KOPT-K1 (cell line): ENCODE measurements at regions not wholly inside any gene's neighbourhood (a gene's known extent, or its start where the extent isn't known, plus 50 kb on each side); places are given as distances from the start of the nearest gene placed in this dataset.
"Not testable (repeated sequence)": the region's sequence is repeated elsewhere in the genome, so short reads cannot be mapped to it uniquely, and the experiment has no call there.

Experiments used
- H3K27ac ChIP-seq: fragments of 200-600 bp; sonication (generic); 2 replicates; pipeline ENCODE4 v1.5.1; 2016; ENCODE audit warnings: antibody characterized with exemption, mild to moderate bottlenecking, low read depth, low read length; ENCODE audit not compliant: poor library complexity, severe bottlenecking
- H3K36me3 ChIP-seq: fragments of 200-600 bp; sonication (generic); 2 replicates; pipeline ENCODE4 v1.5.1; 2017; ENCODE audit warnings: antibody characterized with exemption, mild to moderate bottlenecking, low read length, moderate library complexity; ENCODE audit not compliant: insufficient read depth
- H3K9me3 ChIP-seq: fragments of 200-600 bp; sonication (generic); 2 replicates; pipeline ENCODE4 v1.5.1; 2017; ENCODE audit warnings: antibody characterized with exemption, low read length, mild to moderate bottlenecking; ENCODE audit not compliant: insufficient read depth, poor library complexity, severe bottlenecking

DNA sequence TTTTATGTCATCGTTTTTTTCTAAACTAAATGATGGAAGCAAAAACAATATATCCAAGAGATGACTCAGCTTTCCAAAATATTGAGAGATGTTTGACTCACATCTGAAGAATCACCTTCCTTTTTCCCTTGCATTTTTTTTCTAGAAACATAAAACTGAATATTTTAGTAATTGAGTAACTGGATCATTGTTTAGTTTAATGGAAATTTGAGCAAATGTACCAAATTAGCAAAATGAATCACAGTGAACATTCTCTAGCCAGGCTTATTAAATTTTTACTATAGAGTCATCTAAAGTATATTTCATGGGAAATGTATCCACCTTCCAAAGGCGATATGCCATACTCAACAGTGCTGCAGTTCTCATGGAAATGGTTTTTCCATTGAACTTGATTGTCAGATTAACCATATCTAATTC lies 145.5 kb downstream of the TENT5A start:
- H3K36me3 ChIP-seq: no peaks in the 10 kb centered on the region
- H3K9me3 ChIP-seq: no peaks in the 10 kb centered on the region
- no peak overlapping the region for H3K27ac ChIP-seq

DNA sequence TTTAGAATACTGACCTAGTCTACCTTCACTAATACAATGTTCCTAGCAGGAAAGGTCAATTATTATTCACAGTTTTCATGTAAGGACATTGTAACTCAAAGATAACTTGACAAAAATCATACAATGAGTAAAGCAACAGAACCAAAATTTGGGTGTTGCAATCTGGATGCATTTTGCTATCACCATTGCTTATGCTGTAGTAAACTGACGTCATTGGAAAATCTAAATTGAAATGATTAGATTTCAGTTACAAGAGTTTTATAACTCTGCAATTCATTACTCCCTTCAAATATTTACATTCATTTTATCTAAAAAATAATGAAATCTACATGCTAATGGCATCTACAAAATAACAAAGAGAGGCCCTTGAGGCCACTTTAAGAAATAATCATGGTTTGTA lies 147.0 kb downstream of the TENT5A start:
- Histone ChIP-seq H3K9me3 (no peaks in the 10 kb centered on the region), H3K36me3 (no peaks in the 10 kb centered on the region), H3K27ac (no peak overlapping the region)

DNA sequence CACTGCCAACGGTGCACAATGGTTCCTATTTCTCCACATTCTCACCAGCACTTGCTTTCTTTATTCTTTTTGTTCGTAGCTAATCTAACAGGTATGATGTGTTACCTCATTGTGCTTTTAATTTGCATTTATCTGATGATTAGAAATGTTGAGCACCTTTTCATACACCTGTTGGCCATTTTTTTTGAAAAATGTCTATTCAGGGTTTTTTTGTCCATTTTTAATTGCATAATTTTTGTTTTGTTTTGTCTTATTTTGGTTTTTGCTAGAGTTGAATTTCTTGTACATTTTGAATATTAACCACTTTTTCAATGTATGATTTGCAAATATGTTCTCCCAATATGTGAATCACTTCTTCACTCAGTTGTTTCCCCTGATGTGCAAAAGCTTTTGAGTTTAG lies 150.6 kb downstream of the TENT5A start:
- Histone ChIP-seq H3K9me3 (no peaks in the 10 kb centered on the region), H3K36me3 (no peaks in the 10 kb centered on the region), H3K27ac (no peak overlapping the region)

DNA sequence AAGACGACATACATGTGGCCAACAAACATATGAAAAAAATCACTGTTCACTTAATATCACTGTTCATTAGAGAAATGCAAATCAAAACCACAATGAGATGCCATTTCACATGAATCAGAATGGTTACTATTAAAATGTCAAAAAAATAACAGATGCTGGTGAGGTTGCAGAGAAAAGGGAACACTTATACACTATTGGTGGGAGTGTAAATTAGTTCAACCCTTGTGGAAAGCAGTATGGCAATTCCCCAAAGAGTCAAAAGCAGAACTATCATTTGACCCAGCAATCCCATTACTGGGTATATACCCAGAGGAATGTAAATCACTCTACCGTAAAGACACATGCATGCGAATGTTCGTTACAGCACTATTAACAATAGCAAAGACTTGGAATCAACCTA lies 152.0 kb downstream of the TENT5A start:
- not testable (repeated sequence) for H3K9me3 ChIP-seq, H3K27ac ChIP-seq, H3K36me3 ChIP-seq

DNA sequence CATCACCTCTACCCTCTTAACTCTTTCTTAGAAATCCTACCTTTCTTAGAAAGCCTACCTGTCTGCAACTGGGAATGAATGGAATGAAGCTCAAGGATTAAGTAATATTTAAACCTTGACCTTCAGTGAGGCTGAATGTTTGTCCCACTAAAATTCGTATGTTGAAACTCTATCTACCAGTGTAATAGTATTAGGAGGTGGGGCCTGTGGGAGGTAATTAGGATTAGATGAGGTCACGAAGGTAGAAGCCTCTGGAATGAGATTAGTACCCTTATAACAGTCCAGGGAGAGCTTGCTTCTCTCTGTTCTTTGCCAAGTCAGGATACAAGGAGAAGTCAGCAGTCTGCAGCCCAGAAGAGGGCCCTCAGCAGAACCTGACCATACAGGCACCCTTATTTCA lies 158.0 kb downstream of the TENT5A start:
- H3K36me3 ChIP-seq: no peaks in the 10 kb centered on the region
- no peak overlapping the region for H3K27ac ChIP-seq
- no peaks in the 10 kb centered on the region for H3K9me3 ChIP-seq

DNA sequence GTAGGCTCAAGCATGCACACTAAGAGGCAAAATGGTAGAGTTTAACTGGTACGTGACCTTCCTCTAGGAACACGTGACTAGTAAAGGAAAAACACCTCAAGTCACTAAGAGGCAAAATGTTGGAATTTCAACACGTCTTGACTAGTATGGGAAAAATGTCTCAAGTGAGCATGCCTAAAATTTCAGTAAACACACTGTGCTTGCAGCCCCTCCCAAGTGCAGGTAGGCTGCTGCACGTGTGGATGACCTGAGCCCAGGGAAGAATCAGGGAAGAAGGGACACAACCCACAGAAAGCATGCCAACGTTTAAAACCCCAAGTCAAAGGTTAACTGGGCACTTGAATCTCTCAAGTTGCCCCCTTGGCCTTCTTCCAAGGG lies 162.2 kb downstream of the TENT5A start:
- Histone ChIP-seq H3K27ac (no peak overlapping the region), H3K36me3 (no peaks in the 10 kb centered on the region), H3K9me3 (no peaks in the 10 kb centered on the region)

DNA sequence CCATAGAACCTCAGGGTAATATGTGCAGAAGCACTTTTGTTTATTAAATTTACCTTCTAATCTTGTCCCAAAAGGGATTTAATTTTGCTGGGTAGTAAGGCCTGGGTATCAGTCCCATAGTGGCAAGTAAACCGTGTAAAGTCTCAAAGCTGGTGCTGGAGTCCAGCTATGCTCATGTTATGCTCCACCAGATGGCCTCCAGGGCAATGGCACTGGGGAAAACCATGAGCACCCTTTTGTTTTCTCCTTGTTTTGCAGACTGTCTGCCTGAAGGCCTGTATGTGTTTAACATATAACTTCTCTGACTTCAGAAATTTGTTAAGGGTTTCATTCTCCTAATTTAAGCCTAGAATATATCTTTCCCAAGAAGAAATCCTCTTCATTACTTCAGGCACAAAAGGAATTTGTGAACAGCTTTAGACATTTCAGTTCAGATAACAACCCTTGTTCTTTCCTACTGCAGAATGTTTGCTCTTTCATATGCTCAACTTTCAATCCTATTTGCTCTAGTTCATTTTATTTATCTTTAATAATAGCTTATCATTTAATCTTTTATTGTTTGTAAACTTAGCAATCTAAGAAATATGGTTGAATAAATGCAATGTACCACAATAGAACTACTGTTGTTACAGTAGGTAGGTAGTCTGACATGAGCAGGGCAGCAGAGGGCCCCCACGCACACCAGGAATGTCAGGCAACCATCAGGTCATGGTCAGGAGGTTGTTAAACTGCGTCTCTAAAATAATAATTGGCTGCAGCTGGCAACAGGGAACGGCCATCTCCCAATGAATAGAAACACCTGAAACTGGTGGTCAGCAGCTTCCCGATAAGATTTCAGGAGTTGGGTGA lies 162.8 kb downstream of the TENT5A start:
- H3K36me3 ChIP-seq: no peaks in the 10 kb centered on the region
- H3K9me3 ChIP-seq: no peaks in the 10 kb centered on the region
- H3K27ac ChIP-seq: no peak overlapping the region

DNA sequence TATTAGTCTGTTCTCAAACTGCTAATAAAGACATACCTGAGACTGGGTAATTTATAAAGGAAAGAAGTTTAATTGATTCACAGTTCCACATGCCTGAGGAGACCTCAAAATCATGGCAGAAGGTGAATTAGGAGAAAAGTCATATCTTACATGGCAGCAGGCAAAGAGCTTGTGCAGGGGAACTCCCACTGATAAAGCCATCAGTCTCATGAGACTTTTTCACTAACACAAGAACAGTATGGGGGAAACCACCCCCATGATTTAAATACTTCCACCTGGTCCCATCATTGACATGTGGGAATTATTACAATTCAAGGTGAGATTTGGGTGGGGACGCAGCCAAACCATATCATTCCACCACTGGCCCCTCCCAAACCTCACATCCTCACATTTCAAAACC lies 166.8 kb downstream of the TENT5A start:
- H3K36me3 ChIP-seq, H3K9me3 ChIP-seq, H3K27ac ChIP-seq: not testable (repeated sequence)

DNA sequence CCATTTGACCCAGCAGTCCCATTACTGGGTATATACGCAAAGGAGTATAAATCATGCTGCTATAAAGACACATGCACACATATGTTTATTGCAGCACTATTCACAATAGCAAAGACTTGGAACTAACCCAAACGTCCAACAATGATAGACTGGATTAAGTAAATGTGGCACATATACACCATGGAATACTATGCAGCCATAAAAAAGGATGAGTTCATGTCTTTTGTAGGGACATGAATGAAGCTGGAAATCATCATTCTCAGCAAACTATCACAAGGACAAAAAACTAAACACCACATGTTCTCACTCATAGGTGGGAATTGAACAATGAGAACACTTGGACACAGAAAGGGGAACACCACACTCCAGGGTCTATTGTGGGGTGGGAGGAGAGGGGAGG lies 168.3 kb downstream of the TENT5A start:
- not testable (repeated sequence) for H3K36me3 ChIP-seq, H3K27ac ChIP-seq

DNA sequence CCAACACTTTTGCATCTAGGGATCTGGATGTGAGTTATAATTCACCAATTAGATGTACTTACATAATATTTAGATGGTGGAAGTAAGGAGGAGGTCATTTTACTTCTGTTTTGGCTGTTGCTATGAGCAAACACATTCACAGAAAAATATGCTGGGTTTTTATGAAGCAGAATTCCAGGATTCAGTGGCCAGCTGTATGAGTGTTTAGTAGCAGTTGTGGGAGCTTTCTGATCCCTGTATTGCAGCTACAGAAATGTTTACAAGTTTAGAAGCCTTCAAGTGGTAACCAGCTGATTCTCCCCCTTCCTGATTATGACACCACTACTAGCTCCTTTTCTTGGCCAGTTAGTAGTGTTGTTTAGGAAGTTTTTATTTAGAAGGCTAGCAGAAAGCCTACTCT lies 177.0 kb downstream of the TENT5A start:
- H3K9me3 ChIP-seq: no peaks in the 10 kb centered on the region

More for the DNA sequence above, 168.3 kb downstream of the TENT5A start:
- H3K9me3 ChIP-seq: not testable (repeated sequence)

DNA sequence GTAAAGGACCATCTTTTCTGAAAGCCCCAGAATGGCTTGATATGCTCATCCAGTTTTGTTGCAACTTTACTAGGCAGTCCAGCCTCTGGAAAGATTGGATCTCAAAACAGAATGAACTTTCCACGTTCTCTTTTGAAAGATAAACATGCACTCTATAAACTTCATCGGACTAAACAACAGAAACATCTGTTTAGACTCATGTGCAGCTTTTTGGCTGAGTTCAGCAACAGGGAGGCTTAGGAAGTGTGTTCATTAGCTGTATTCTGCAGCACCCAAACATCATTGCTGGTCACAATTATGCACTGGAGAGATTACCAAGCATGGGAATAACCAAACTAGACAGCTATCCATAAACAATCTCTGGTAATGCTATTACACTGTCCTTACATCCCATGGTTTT lies 180.5 kb downstream of the TENT5A start:
- no peak overlapping the region for H3K27ac ChIP-seq
- no peaks in the 10 kb centered on the region for H3K9me3 ChIP-seq
- no peaks in the 10 kb centered on the region for H3K36me3 ChIP-seq

More for the DNA sequence above, 177.0 kb downstream of the TENT5A start:
- Histone ChIP-seq H3K36me3 (no peaks in the 10 kb centered on the region), H3K27ac (no peak overlapping the region)

DNA sequence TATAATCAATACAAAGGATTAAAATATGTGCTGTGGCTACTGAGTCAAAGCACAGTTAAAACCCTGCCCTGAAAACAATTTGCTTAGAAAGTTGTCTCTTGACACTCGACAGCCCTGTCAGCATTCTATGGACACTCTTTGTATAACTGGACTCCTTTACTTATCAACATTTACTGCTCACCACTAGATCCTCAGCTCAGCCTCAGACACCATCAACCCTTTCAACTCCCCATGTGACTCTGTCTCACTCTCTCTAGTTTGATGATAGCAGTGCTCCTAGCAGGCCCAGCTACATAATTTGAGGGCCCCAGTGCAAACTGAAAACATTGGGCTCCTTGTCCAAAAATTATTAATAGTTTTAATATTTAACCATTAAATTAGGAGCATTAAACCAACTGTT lies 181.8 kb downstream of the TENT5A start:
- H3K36me3 ChIP-seq: no peaks in the 10 kb centered on the region
- H3K27ac ChIP-seq: no peak overlapping the region
- no peaks in the 10 kb centered on the region for H3K9me3 ChIP-seq

DNA sequence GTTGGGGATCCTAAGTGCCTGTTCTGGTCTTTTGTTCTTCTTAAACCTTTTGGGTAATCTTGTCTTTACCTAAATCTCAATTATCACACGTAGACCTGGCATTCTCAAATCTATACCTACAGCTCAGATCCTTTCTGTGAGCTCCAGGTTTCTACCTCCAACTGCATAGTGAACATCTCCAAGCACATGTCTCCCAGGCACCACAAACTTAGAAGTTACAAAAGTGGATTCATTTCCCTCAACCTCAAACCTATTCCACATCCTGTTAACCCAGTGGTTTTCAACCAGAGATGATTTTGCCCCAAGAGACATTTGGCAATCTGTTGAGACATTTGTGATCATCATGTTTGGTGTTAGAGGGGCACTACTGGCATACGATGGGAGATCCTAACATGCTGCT lies 183.5 kb downstream of the TENT5A start:
- Histone ChIP-seq H3K36me3 (no peaks in the 10 kb centered on the region), H3K27ac (no peak overlapping the region), H3K9me3 (no peaks in the 10 kb centered on the region)

DNA sequence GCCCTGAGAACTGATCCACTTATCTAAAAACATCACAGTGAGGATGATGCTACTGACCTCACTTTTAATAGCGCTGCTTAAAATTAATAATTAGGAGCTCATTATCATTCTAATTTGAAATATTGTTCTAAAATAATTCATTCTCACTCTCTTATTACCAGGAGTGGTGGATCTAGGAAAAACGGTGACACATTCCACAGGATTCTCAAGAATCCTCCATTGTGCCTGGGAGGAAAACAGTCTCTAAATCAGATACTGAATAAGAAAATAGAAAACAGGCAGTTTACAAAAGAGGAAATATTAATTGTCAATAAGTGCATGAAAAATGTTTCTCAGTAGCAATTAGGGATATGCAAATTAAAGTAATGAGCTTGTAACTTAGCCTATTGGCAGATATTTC lies 187.4 kb downstream of the TENT5A start:
- Histone ChIP-seq H3K27ac (no peak overlapping the region), H3K36me3 (no peaks in the 10 kb centered on the region), H3K9me3 (no peaks in the 10 kb centered on the region)

DNA sequence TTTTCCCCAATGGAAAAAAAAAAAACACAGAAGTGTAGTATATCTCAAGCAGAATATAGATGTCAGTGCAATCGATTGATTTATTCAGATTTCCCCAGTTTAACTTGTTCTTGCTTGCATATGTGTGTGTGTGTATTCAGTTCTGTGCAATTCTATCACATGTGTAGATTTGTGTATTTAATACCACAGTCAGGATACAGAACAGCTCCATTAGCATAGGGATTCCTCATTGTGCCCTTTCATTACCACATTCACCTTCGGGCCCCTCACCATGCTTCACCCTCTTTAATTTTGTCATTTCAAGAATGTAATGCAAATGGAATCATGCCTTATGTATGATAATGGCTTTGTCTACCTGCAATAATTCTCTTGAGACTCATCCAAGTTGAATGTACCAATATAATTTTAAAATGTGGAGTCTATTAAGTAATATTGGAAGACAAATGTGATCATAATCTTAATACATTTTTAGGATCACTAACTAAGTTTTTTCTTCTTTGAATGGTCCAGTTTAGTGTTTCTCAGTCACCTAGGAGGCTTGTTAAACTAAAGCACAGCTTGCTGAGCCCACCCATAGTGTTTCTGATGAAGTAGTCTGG lies 187.9 kb downstream of the TENT5A start:
- Histone ChIP-seq H3K36me3 (no peaks in the 10 kb centered on the region), H3K9me3 (no peaks in the 10 kb centered on the region), H3K27ac (no peak overlapping the region)

DNA sequence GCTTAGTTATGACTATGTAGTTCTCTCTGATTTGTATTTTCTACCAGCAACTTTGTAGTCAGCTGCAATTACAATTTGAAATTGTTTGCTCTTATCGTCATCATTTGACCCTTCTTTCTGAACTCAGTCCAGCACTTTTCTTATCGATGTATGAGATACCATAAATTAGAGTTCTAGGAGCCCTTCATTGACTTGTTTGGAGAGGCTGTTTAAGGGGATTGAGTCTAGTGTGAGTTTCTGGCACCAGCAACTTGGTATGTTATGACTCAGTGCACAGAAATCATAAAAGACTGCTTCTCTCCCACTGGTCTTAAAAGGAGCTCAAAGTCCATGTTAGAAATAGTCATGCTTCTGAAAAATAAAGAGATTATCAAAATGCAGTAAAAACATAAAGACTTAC lies 190.3 kb downstream of the TENT5A start:
- no peaks in the 10 kb centered on the region for H3K9me3 ChIP-seq
- H3K27ac ChIP-seq: no peak overlapping the region
- H3K36me3 ChIP-seq: no peaks in the 10 kb centered on the region
